Gastrocnemius medialis (tissue), 4 donors: ENCODE measurements at regions not wholly inside any gene's neighbourhood (a gene's known extent, or its start where the extent isn't known, plus 50 kb on each side); places are given as distances from the start of the nearest gene placed in this dataset.

Experiments used
- ATAC-seq, 2 donors: fragments of 150-250 bp; one replicate each; pipeline ENCODE4 v1.9.1; 2016
- DNase-seq, 2 donors: peaks; one replicate each; pipeline ENCODE4 v3.0.0-alpha.2; 2019
- H3K27ac ChIP-seq, 4 donors: fragments of 200-600 bp; sonication (generic); 1 replicate in 1 of 4; 2 replicates in 3 of 4; pipeline ENCODE4 v1.5.1; 2016 to 2018; ENCODE audit warnings: mild to moderate bottlenecking in 2 of 4, moderate library complexity in 1 of 4
- H3K27me3 ChIP-seq, 3 donors: fragments of 200-600 bp; sonication (generic) in 2 of 3; 1 replicate in 1 of 3; 2 replicates in 2 of 3; pipeline versions ENCODE4 v1.5.1 to v1.6.0; 2016 to 2019; ENCODE audit warnings: mild to moderate bottlenecking in 1 of 3, moderate library complexity in 1 of 3
- H3K36me3 ChIP-seq, 2 donors: fragments of 200-600 bp; sonication (generic) in 1 of 2; one replicate each; pipeline ENCODE4 v1.5.1; 2017 to 2018
- H3K4me1 ChIP-seq, 2 donors: fragments of 200-600 bp; sonication (generic) in 1 of 2; one replicate each; pipeline ENCODE4 v1.5.1; 2016 to 2017; ENCODE audit warnings: mild to moderate bottlenecking in 2 of 2
- H3K4me3 ChIP-seq, 4 donors: fragments of 200-600 bp; sonication (generic) in 3 of 4; 1 replicate in 1 of 4; 2 replicates in 3 of 4; pipeline ENCODE4 v1.5.1; 2016 to 2019; ENCODE audit warnings: mild to moderate bottlenecking in 2 of 4
- H3K9me3 ChIP-seq, 3 donors: fragments of 200-600 bp; sonication (generic) in 2 of 3; 1 replicate in 1 of 3; 2 replicates in 2 of 3; pipeline ENCODE4 v1.5.1; 2016 to 2019
- POLR2A ChIP-seq, 2 donors: fragments of 450-650 bp; IDR thresholded peaks; one replicate each; pipeline ENCODE4 v1.6.1; 2017; ENCODE audit warnings: antibody characterized with exemption in 2 of 2, mild to moderate bottlenecking in 2 of 2, moderate library complexity in 2 of 2
- in situ Hi-C, 4 donors: fragments of 200-750 bp; cut with MboI; loops; one replicate each; pipeline versions ENCODE4 v1.15.0 to v1.8.0; 2017; ENCODE audit warnings: low sequenced_read_pairs in 4 of 4
- intact Hi-C: fragments of 100-400 bp; cut with DNase I; formaldehyde crosslinking; loops from one replicate; pipeline ENCODE4 v1.15.1; 2023; ENCODE audit warnings: low total_unique reads
- TF ChIP-seq, protein P1 (sequence below), 5 experiments: fragments of 450-650 bp in 3 of 5; fragments of 200-600 bp in 2 of 5; sonication (generic) in 2 of 5; IDR thresholded peaks in 4 of 5; conservative IDR thresholded peaks in 1 of 5; 1 replicate in 4 of 5; 2 replicates in 1 of 5; pipeline ENCODE4 v1.5.1; 2016 to 2019; ENCODE audit warnings: antibody characterized with exemption in 5 of 5, mild to moderate bottlenecking in 3 of 5, moderate library complexity in 3 of 5

GRCh38 chr1:170247751-170248521, 102.2 kb downstream of the NTMT2 start:
- intact Hi-C loops: no loop called here
- TF ChIP-seq, protein P1, sequence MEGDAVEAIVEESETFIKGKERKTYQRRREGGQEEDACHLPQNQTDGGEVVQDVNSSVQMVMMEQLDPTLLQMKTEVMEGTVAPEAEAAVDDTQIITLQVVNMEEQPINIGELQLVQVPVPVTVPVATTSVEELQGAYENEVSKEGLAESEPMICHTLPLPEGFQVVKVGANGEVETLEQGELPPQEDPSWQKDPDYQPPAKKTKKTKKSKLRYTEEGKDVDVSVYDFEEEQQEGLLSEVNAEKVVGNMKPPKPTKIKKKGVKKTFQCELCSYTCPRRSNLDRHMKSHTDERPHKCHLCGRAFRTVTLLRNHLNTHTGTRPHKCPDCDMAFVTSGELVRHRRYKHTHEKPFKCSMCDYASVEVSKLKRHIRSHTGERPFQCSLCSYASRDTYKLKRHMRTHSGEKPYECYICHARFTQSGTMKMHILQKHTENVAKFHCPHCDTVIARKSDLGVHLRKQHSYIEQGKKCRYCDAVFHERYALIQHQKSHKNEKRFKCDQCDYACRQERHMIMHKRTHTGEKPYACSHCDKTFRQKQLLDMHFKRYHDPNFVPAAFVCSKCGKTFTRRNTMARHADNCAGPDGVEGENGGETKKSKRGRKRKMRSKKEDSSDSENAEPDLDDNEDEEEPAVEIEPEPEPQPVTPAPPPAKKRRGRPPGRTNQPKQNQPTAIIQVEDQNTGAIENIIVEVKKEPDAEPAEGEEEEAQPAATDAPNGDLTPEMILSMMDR (IDR thresholded peaks at IDR 0.05 in 4 of 5, conservative IDR thresholded peaks at IDR 0.05 in 1 of 5): no peak
- TF ChIP-seq POLR2A (IDR thresholded peaks at IDR 0.05): no peak
- in situ Hi-C loops: no loop called here
- no peak overlapping the region for H3K4me3 ChIP-seq
- DNase-seq (no peak), ATAC-seq (no peak)
- no peaks in the 10 kb centered on the region for H3K9me3 ChIP-seq
- H3K27me3 ChIP-seq: no peaks in the 10 kb centered on the region
- H3K27ac ChIP-seq: no peak overlapping the region
- H3K4me1 ChIP-seq: no peaks in the 10 kb centered on the region
- H3K36me3 ChIP-seq: no peaks in the 10 kb centered on the region

- intact Hi-C loops (no loop called here), in situ Hi-C loops (no loop called here)
- no peak for DNase-seq
Measured at GRCh38 chr1:170250531-170251276, 104.9 kb downstream of the NTMT2 start.

GRCh38 chr1:170252851-170253579, 107.3 kb downstream of the NTMT2 start:
- H3K36me3 ChIP-seq: no peaks in the 10 kb centered on the region
- intact Hi-C loops (no loop called here), in situ Hi-C loops (no loop called here)
- H3K27ac ChIP-seq: no peak overlapping the region
- no peaks in the 10 kb centered on the region for H3K27me3 ChIP-seq
- no peaks in the 10 kb centered on the region for H3K4me1 ChIP-seq
- DNase-seq: no peak
- no peak for ATAC-seq
- no peaks in the 10 kb centered on the region for H3K9me3 ChIP-seq
- TF ChIP-seq, protein P1 (IDR thresholded peaks at IDR 0.05 in 4 of 5, conservative IDR thresholded peaks at IDR 0.05 in 1 of 5): no peak
- no peak for TF ChIP-seq POLR2A (IDR thresholded peaks at IDR 0.05)
- no peak overlapping the region for H3K4me3 ChIP-seq

More at GRCh38 chr1:170250531-170251276, 104.9 kb downstream of the NTMT2 start:
- Histone ChIP-seq H3K27ac (no peak overlapping the region), H3K9me3 (no peaks in the 10 kb centered on the region), H3K4me3 (no peak overlapping the region), H3K36me3 (no peaks in the 10 kb centered on the region), H3K4me1 (no peaks in the 10 kb centered on the region), H3K27me3 (no peaks in the 10 kb centered on the region)
- no peak for ATAC-seq
- TF ChIP-seq POLR2A (IDR thresholded peaks at IDR 0.05): no peak
- TF ChIP-seq, protein P1 (IDR thresholded peaks at IDR 0.05 in 4 of 5, conservative IDR thresholded peaks at IDR 0.05 in 1 of 5): no peak

DNA sequence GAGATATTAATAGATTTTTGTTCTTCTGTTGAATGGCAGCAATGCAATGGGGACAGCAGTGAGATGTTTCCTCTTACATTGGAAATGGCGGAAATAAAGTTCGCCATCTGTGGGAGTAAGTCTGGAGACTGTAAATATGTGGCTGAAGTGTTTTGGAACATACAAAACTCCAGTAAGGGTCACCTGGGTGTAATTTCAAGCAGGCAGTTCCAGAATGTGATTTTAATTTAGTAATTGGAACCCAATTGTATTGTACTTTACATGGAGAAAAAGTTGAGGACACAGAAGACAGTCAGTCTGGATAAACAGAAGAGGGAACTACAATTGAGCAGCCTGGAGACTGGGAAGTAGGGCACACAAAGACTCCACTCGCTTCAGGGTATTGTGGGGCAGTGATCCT, 108.6 kb downstream of the NTMT2 start:
- intact Hi-C loops (no loop called here), in situ Hi-C loops (no loop called here)
- Histone ChIP-seq H3K4me3 (no peak overlapping the region), H3K9me3 (no peaks in the 10 kb centered on the region), H3K36me3 (no peaks in the 10 kb centered on the region), H3K27ac (no peak overlapping the region), H3K27me3 (no peaks in the 10 kb centered on the region), H3K4me1 (no peaks in the 10 kb centered on the region)
- DNase-seq: no peak
- TF ChIP-seq, protein P1 (IDR thresholded peaks at IDR 0.05 in 4 of 5, conservative IDR thresholded peaks at IDR 0.05 in 1 of 5): no peak
- TF ChIP-seq POLR2A (IDR thresholded peaks at IDR 0.05): no peak
- ATAC-seq: no peak
